WTC11 (cell line): ENCODE measurements at regions not wholly inside any gene's neighbourhood (a gene's known extent, or its start where the extent isn't known, plus 50 kb on each side); places are given as distances from the start of the nearest gene placed in this dataset.
A peak's percentile ranks its signal among the peaks of the same experiment; 100 is the strongest.

ENCODE experiments used
- ATAC-seq: fragments of 200-7000 bp; cut with Tn5 transposase; 2 replicates; pipeline ENCODE4 v1.10.0; 2021; ENCODE audit warnings: mild to moderate bottlenecking, moderate library complexity
- CTCF ChIA-PET: fragments of 300-600 bp; sonication (Branson Sonifier 250); formaldehyde crosslinking; loops from one replicate; lab custom pipeline; 2021; ENCODE audit warnings: antibody characterized with exemption; lab: Charles Lee
- POLR2A ChIA-PET: fragments of 350-600 bp; sonication (Branson Sonifier 250); formaldehyde crosslinking; loops from one replicate; lab custom pipeline; 2021; ENCODE audit warnings: antibody characterized with exemption; lab: Charles Lee
- DNase-seq: peaks from one replicate; pipeline ENCODE4 v3.0.0; 2021; ENCODE audit warnings: low spot score
- H3K27ac Mint-ChIP-seq: 2 replicates; pipeline ENCODE4 v1.8.0; 2021; ENCODE audit warnings: mixed read lengths
- H3K27me3 Mint-ChIP-seq: 2 replicates; pipeline ENCODE4 v1.8.0; 2021; ENCODE audit warnings: low read depth, mild to moderate bottlenecking, moderate library complexity, mixed read lengths
- H3K36me3 Mint-ChIP-seq: 2 replicates; pipeline ENCODE4 v1.8.0; 2021; ENCODE audit warnings: mixed read lengths
- H3K4me1 Mint-ChIP-seq: 2 replicates; pipeline ENCODE4 v1.8.0; 2022; ENCODE audit warnings: mixed read lengths
- H3K4me3 Mint-ChIP-seq: 2 replicates; pipeline ENCODE4 v1.8.0; 2021; ENCODE audit warnings: mild to moderate bottlenecking, moderate library complexity, mixed read lengths
- H3K9me3 Mint-ChIP-seq: 2 replicates; pipeline ENCODE4 v1.8.0; 2021; ENCODE audit warnings: mixed read lengths
- ATF1 ChIP-seq: sonication (generic); formaldehyde crosslinking; IDR thresholded peaks from 2 replicates; pipeline ENCODE4 v1.8.1; 2023; ENCODE audit warnings: mild to moderate bottlenecking, moderate library complexity, missing genetic modification reagents
- ATF2 ChIP-seq: sonication (generic); formaldehyde crosslinking; IDR thresholded peaks from 2 replicates; pipeline ENCODE4 v1.8.1; 2022; ENCODE audit warnings: low read depth, missing genetic modification reagents, borderline replicate concordance
- CBFB ChIP-seq: sonication (generic); formaldehyde crosslinking; IDR thresholded peaks from 2 replicates; pipeline ENCODE4 v1.8.1; 2022; ENCODE audit warnings: mild to moderate bottlenecking, low read depth, missing genetic modification reagents
- E2F5 ChIP-seq: sonication (generic); formaldehyde crosslinking; IDR thresholded peaks from 2 replicates; pipeline ENCODE4 v1.8.1; 2022; ENCODE audit warnings: mild to moderate bottlenecking, moderate library complexity, missing genetic modification reagents
- ELF4 ChIP-seq: sonication (generic); formaldehyde crosslinking; IDR thresholded peaks from 2 replicates; pipeline ENCODE4 v1.8.1; 2022; ENCODE audit warnings: low read depth, mild to moderate bottlenecking, moderate library complexity, missing genetic modification reagents
- ESRRA ChIP-seq: sonication (generic); formaldehyde crosslinking; IDR thresholded peaks from 2 replicates; pipeline ENCODE4 v1.8.1; 2022; ENCODE audit warnings: mild to moderate bottlenecking, missing genetic modification reagents, borderline replicate concordance
- GRHL2 ChIP-seq: fragments of 250-450 bp; sonication (Bioruptor Pico); IDR thresholded peaks from 2 replicates; pipeline ENCODE4 v1.8.0; 2022; ENCODE audit warnings: mild to moderate bottlenecking, moderate library complexity; ENCODE audit not compliant: insufficient replicate concordance, severe bottlenecking
- HMGXB4 ChIP-seq: sonication (generic); formaldehyde crosslinking; IDR thresholded peaks from 2 replicates; pipeline ENCODE4 v1.8.1; 2023; ENCODE audit warnings: mild to moderate bottlenecking, moderate library complexity, missing genetic modification reagents
- MAX ChIP-seq: sonication (generic); formaldehyde crosslinking; IDR thresholded peaks from 2 replicates; pipeline ENCODE4 v1.8.0; 2022; ENCODE audit warnings: mild to moderate bottlenecking, missing genetic modification reagents
- NFYB ChIP-seq: sonication (generic); formaldehyde crosslinking; conservative IDR thresholded peaks from 2 replicates; pipeline ENCODE4 v1.8.0; 2022; ENCODE audit warnings: low read depth, missing genetic modification reagents
- SMAD4 ChIP-seq: sonication (generic); formaldehyde crosslinking; IDR thresholded peaks from 2 replicates; pipeline ENCODE4 v1.8.0; 2022; ENCODE audit warnings: mild to moderate bottlenecking, missing genetic modification reagents
- SOX15 ChIP-seq: fragments of 250-450 bp; sonication (Bioruptor Pico); IDR thresholded peaks from 2 replicates; pipeline ENCODE4 v1.9.0; 2021; ENCODE audit warnings: mild to moderate bottlenecking
- STAT6 ChIP-seq: sonication (generic); formaldehyde crosslinking; conservative IDR thresholded peaks from 2 replicates; pipeline ENCODE4 v1.8.1; 2023; ENCODE audit warnings: mild to moderate bottlenecking, low read depth, missing genetic modification reagents, moderate library complexity
- TEAD1 ChIP-seq: sonication (generic); formaldehyde crosslinking; IDR thresholded peaks from 2 replicates; pipeline ENCODE4 v1.8.0; 2022; ENCODE audit warnings: mild to moderate bottlenecking, missing genetic modification reagents
- TP53 ChIP-seq: sonication (generic); formaldehyde crosslinking; IDR thresholded peaks from 2 replicates; pipeline ENCODE4 v1.8.1; 2023; ENCODE audit warnings: mild to moderate bottlenecking, missing genetic modification reagents
- ZNF121 ChIP-seq: sonication (generic); formaldehyde crosslinking; IDR thresholded peaks from 2 replicates; pipeline ENCODE4 v1.8.0; 2023; ENCODE audit warnings: missing genetic modification reagents
- ZNF219 ChIP-seq: sonication (generic); formaldehyde crosslinking; IDR thresholded peaks from 2 replicates; pipeline ENCODE4 v1.8.0; 2023; ENCODE audit warnings: missing genetic modification reagents, mild to moderate bottlenecking, borderline replicate concordance
- ZNF396 ChIP-seq: fragments of 250-450 bp; sonication (Bioruptor Pico); IDR thresholded peaks from 2 replicates; pipeline ENCODE4 v1.8.0; 2021; ENCODE audit warnings: mild to moderate bottlenecking, moderate library complexity, borderline replicate concordance
- ZSCAN18 ChIP-seq: fragments of 250-450 bp; sonication (Bioruptor Pico); IDR thresholded peaks from 2 replicates; pipeline ENCODE4 v2.1.2; 2022; ENCODE audit warnings: mild to moderate bottlenecking, moderate library complexity
- TF ChIP-seq, protein P1 (sequence below): sonication (generic); formaldehyde crosslinking; IDR thresholded peaks from 2 replicates; pipeline ENCODE4 v1.8.0; 2022; ENCODE audit warnings: mild to moderate bottlenecking, missing genetic modification reagents

DNA sequence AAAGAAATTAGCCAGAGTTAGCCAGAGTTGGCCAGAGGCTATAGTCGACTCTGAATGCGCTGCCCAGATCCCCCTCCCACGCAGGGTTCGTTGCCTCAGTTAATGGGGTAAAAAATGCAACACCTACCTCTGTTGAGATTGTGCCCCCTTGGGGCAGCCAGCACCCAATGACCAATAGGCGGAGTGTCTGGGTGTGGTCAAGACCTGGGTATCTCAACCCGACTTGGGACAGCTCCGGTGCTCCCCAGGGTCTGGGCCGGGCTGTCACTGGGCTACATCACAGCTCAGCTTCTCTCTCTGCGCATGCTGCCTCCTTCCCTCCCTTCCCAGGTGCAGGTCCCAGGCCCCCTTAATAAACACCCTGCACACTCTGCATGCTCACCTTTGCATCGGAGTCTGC, 59.6 kb upstream of the GCSH start:
- CTCF ChIA-PET, result interaction anchor here (0.7 kb wide), 1 partner anchor 14 kb away, joined by 6 read pairs; no protein-coding TSS in a partner anchor
- no peak for TF ChIP-seq E2F5 (CRISPR knock-in tag)
- TF ChIP-seq ZNF396 (CRISPR knock-in tag), result no peak
- no peak for TF ChIP-seq ESRRA (CRISPR knock-in tag)
- TF ChIP-seq SMAD4 (CRISPR knock-in tag), result no peak
- no peak for TF ChIP-seq NFYB
- TF ChIP-seq, protein P1, sequence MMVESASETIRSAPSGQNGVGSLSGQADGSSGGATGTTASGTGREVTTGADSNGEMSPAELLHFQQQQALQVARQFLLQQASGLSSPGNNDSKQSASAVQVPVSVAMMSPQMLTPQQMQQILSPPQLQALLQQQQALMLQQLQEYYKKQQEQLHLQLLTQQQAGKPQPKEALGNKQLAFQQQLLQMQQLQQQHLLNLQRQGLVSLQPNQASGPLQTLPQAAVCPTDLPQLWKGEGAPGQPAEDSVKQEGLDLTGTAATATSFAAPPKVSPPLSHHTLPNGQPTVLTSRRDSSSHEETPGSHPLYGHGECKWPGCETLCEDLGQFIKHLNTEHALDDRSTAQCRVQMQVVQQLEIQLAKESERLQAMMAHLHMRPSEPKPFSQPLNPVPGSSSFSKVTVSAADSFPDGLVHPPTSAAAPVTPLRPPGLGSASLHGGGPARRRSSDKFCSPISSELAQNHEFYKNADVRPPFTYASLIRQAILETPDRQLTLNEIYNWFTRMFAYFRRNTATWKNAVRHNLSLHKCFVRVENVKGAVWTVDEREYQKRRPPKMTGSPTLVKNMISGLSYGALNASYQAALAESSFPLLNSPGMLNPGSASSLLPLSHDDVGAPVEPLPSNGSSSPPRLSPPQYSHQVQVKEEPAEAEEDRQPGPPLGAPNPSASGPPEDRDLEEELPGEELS (CRISPR knock-in tag), result no peak
- no peak for TF ChIP-seq HMGXB4
- TF ChIP-seq ATF2 (CRISPR knock-in tag), result no peak
- H3K9me3 Mint-ChIP-seq, result no peaks in the 10 kb centered on the region
- no peaks in the 10 kb centered on the region for H3K36me3 Mint-ChIP-seq
- no peak for DNase-seq
- no peak overlapping the region for H3K4me3 Mint-ChIP-seq
- H3K4me1 Mint-ChIP-seq, result no peaks in the 10 kb centered on the region
- H3K27ac Mint-ChIP-seq, result no peak overlapping the region
- peak; percentile 55 for ATAC-seq
- H3K27me3 Mint-ChIP-seq, result no peaks in the 10 kb centered on the region
- POLR2A ChIA-PET, result no interaction called here

DNA sequence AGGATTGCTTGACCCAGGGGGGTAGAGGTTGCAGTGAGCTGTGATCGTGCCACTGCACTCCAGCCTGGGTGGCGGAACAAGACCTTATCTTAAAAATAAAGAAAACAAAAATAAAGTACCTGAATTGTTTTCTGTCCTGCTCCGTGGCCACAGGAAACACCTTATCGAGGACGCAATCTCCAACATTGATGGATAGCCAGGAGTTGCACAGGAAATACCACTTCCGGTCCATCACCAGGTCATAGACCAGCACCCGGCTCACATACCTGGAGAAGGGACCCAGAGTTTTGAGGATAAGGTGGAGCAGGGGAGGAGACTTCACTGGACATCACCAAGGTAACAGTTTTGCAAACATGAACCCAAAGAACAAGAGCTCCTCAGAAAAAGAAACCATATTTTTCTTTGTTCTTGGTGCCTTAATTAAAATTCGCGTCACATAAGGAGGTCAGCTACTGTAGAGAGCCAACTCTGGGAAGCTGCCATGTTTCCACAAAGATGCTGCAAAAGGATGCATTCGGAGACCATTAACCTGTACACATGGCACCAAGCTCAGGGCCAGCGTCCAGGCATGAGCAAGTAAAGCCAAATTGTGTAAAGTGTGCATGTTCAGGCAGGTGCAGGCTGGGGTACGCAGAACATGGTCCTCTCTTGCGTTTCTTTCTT, 55.6 kb upstream of the GCSH start:
- no peak for ATAC-seq
- CTCF ChIA-PET, result interaction anchor here (2.0 kb wide), 1 partner anchor 10 kb away, joined by 11 read pairs; no protein-coding TSS in a partner anchor

GRCh38 chr16:81149614-81150013, 53.4 kb upstream of the GCSH start:
- H3K27me3 Mint-ChIP-seq, result no peaks in the 10 kb centered on the region; the same call in none of the 2 replicates
- H3K27ac Mint-ChIP-seq, result no peak overlapping the region; the same call in 1 of the 2 replicates
- H3K4me3 Mint-ChIP-seq, result no peak overlapping the region
- CTCF ChIA-PET, result no interaction called here
- ATAC-seq (no peak), DNase-seq (no peak)
- no peaks in the 10 kb centered on the region for H3K9me3 Mint-ChIP-seq
- TF ChIP-seq TEAD1 (no peak), MAX (CRISPR knock-in tag) (no peak), STAT6 (CRISPR knock-in tag) (no peak), ZNF121 (no peak), SOX15 (CRISPR knock-in tag) (no peak), SMAD4 (CRISPR knock-in tag) (no peak), NFYB (no peak), CBFB (CRISPR knock-in tag) (no peak), ZSCAN18 (CRISPR knock-in tag) (no peak)
- TF ChIP-seq, all 79 proteins: peak for 0
- H3K4me1 Mint-ChIP-seq, result no peaks in the 10 kb centered on the region
- H3K36me3 Mint-ChIP-seq, result no peaks in the 10 kb centered on the region
- POLR2A ChIA-PET, result no interaction called here

More for the DNA sequence above, 55.6 kb upstream of the GCSH start:
- POLR2A ChIA-PET, result no interaction called here
- Mint-ChIP-seq H3K36me3 (no peaks in the 10 kb centered on the region), H3K4me3 (no peak overlapping the region), H3K27ac (no peak overlapping the region), H3K4me1 (no peaks in the 10 kb centered on the region), H3K9me3 (no peaks in the 10 kb centered on the region), H3K27me3 (no peaks in the 10 kb centered on the region; the same call in 1 of the 2 replicates)
- no peak for TF ChIP-seq MAX (CRISPR knock-in tag)
- no peak for TF ChIP-seq ELF4
- no peak for TF ChIP-seq GRHL2
- no peak for TF ChIP-seq TP53
- no peak for TF ChIP-seq ATF1
- TF ChIP-seq ZNF219 (CRISPR knock-in tag), result no peak
- DNase-seq, result no peak
